K562 (cell line): ENCODE measurements at regions not wholly inside any gene's neighbourhood (a gene's known extent, or its start where the extent isn't known, plus 50 kb on each side); places are given as distances from the start of the nearest gene placed in this dataset.

ENCODE experiments used
- ATAC-seq: fragments of 200-7000 bp; cut with Tn5 transposase; 3 replicates; pipeline ENCODE4 v1.9.1; 2020; ENCODE audit warnings: moderate library complexity
- BruUV-seq: library from RNA; stranded (reverse); fragments of 400-500 nt; replicated peaks from 2 replicates; lab custom pipeline; 2021; lab: Mats Ljungman, UMichigan
- CTCF ChIA-PET: fragments of 300-600 bp; formaldehyde crosslinking; extraction: SDS; loops from one replicate; lab custom pipeline; 2021; ENCODE audit warnings: low intra/inter-chr PET ratio; lab: Yijun Ruan, JAX
- POLR2A ChIA-PET: fragments of 300-600, 350-650 bp; sonication (Branson Sonifier 250); formaldehyde crosslinking; extraction: SDS; loops from one replicate; lab custom pipeline; 2021; ENCODE audit warnings: antibody characterized with exemption, inconsistent platforms; lab: Yijun Ruan, JAX
- DNase-seq, 4 experiments: peaks; one replicate each; pipeline versions ENCODE4 v3.0.0 to v3.0.0-alpha.2; 2011 to 2018; ENCODE audit warnings: low spot score in 3 of 4, mixed read lengths in 3 of 4; ENCODE audit errors: extremely low read depth in 1 of 4
- FAIRE-seq: peaks from 2 replicates; lab custom pipeline; 2011; peaks lifted over from hg19 to GRCh38; lab: Jason Lieb, UNC
- H2AFZ ChIP-seq: 2 replicates; pipeline ENCODE4 v1.6.0; 2011; ENCODE audit warnings: low read depth, low read length, control low read depth, inconsistent platforms
- H3K27ac ChIP-seq: fragments of 200-600 bp; 3 replicates; pipeline ENCODE4 v1.8.0; 2011; ENCODE audit warnings: low read depth, mild to moderate bottlenecking, control low read depth, inconsistent platforms, low read length, moderate library complexity, mixed read lengths; ENCODE audit errors: extremely low read depth
- H3K27me3 ChIP-seq, 2 experiments: fragments of 300-600 bp in 1 of 2; 2 replicates in 1 of 2; 3 replicates in 1 of 2; pipeline versions ENCODE4 v1.6.0 to v1.8.0; 2011; ENCODE audit warnings: inconsistent platforms in 2 of 2, low read length in 2 of 2, mild to moderate bottlenecking in 1 of 2, mixed read lengths in 1 of 2, moderate library complexity in 1 of 2; ENCODE audit not compliant: control insufficient read depth in 2 of 2, insufficient read depth in 2 of 2
- H3K36me3 ChIP-seq: fragments of 300-600 bp; 3 replicates; pipeline ENCODE4 v1.8.0; 2011; ENCODE audit warnings: mild to moderate bottlenecking, low read length, inconsistent platforms; ENCODE audit not compliant: control insufficient read depth, insufficient read depth
- H3K4me1 ChIP-seq, 2 experiments: fragments of 200-600 bp in 1 of 2; replicated peaks in 1 of 2; 2 replicates in 1 of 2; 3 replicates in 1 of 2; pipeline versions ENCODE4 v1.5.1 to v1.8.0; 2011; ENCODE audit warnings: inconsistent platforms in 2 of 2, low read length in 2 of 2, mild to moderate bottlenecking in 1 of 2, mixed read lengths in 1 of 2, moderate library complexity in 1 of 2; ENCODE audit not compliant: control insufficient read depth in 2 of 2, insufficient read depth in 2 of 2
- H3K4me2 ChIP-seq: 2 replicates; pipeline ENCODE4 v1.6.1; 2011; ENCODE audit warnings: low read length, control low read depth, inconsistent platforms, mixed read lengths; ENCODE audit not compliant: insufficient read depth
- H3K4me3 ChIP-seq: fragments of 200-600 bp; sonication (generic), shearing (Covaris generic); 2 replicates; pipeline ENCODE4 v1.5.1; 2016; ENCODE audit warnings: control low read depth, inconsistent platforms
- H3K79me2 ChIP-seq: fragments of 200-600 bp; 3 replicates; pipeline ENCODE4 v1.8.0; 2011; ENCODE audit warnings: low read length, inconsistent platforms; ENCODE audit not compliant: control insufficient read depth, insufficient read depth
- H3K9ac ChIP-seq, 2 experiments: 2 replicates each; pipeline versions ENCODE4 v1.6.0 to v1.6.1; 2011; ENCODE audit warnings: low read depth in 2 of 2, low read length in 2 of 2, control low read depth in 1 of 2, inconsistent platforms in 1 of 2, mild to moderate bottlenecking in 1 of 2, mixed read lengths in 1 of 2; ENCODE audit not compliant: insufficient read depth in 1 of 2
- H3K9me1 ChIP-seq: one replicate; pipeline ENCODE4 v1.6.0; 2011; ENCODE audit warnings: inconsistent platforms, mild to moderate bottlenecking, low read length, moderate library complexity; ENCODE audit not compliant: control insufficient read depth, insufficient read depth
- H3K9me3 ChIP-seq: replicated peaks from 2 replicates; pipeline ENCODE4 v1.5.1; 2011; ENCODE audit warnings: low read depth, low read length, inconsistent platforms; ENCODE audit not compliant: control insufficient read depth, insufficient read depth
- H4K20me1 ChIP-seq: replicated peaks from 2 replicates; pipeline ENCODE4 v1.6.1; 2011; ENCODE audit warnings: low read length, inconsistent platforms, mixed read lengths; ENCODE audit not compliant: control insufficient read depth, insufficient read depth
- ADNP ChIP-seq: fragments of 200-800 bp; sonication (Bioruptor generic); IDR thresholded peaks from 2 replicates; pipeline ENCODE4 v1.6.1; 2016; ENCODE audit warnings: missing genetic modification characterization, missing compliant biosample characterization
- ARNT ChIP-seq, 2 experiments: fragments of 450-650 bp; IDR thresholded peaks; 2 replicates each; pipeline ENCODE4 v1.6.1; 2016; ENCODE audit warnings: mild to moderate bottlenecking in 1 of 2
- JUN ChIP-seq, 2 experiments: sonication (generic) in 1 of 2; formaldehyde crosslinking in 1 of 2; IDR thresholded peaks; 2 replicates each; pipeline versions ENCODE4 v1.6.1 to v1.8.0; 2012 to 2022; ENCODE audit warnings: borderline replicate concordance in 2 of 2, mild to moderate bottlenecking in 2 of 2, improper control_type of control experiment in 1 of 2, low read depth in 1 of 2, low read length in 1 of 2, missing genetic modification reagents in 1 of 2
- STAT5B ChIP-seq: fragments of 250-450 bp; sonication (Bioruptor Pico); IDR thresholded peaks from 2 replicates; pipeline ENCODE4 v1.8.0; 2021; ENCODE audit warnings: mild to moderate bottlenecking, inconsistent platforms
- ZBTB1 ChIP-seq: sonication (generic); formaldehyde crosslinking; IDR thresholded peaks from 2 replicates; pipeline ENCODE4 v1.8.1; 2023; ENCODE audit warnings: missing genetic modification reagents, low read depth, mild to moderate bottlenecking, borderline replicate concordance
- ZFX ChIP-seq: sonication (generic); formaldehyde crosslinking; IDR thresholded peaks from 2 replicates; pipeline ENCODE4 v1.8.0; 2022; ENCODE audit warnings: mild to moderate bottlenecking, missing genetic modification reagents, moderate library complexity
- ZNF124 ChIP-seq: sonication (generic); formaldehyde crosslinking; IDR thresholded peaks from 2 replicates; pipeline ENCODE4 v1.8.1; 2022; ENCODE audit warnings: missing genetic modification reagents
- ZNF57 ChIP-seq: fragments of 450-650 bp; formaldehyde crosslinking; IDR thresholded peaks from 2 replicates; pipeline ENCODE4 v1.4.0; 2020; ENCODE audit warnings: mild to moderate bottlenecking, moderate library complexity
- ZNF589 ChIP-seq: fragments of 200-800 bp; sonication (Bioruptor generic); IDR thresholded peaks from 2 replicates; pipeline ENCODE4 v1.6.1; 2016; ENCODE audit warnings: low read depth, missing genetic modification characterization, missing compliant biosample characterization
- ZNF696 ChIP-seq: fragments of 250-450 bp; sonication (Bioruptor Pico); conservative IDR thresholded peaks from 2 replicates; pipeline ENCODE4 v1.4.0; 2020; ENCODE audit warnings: mild to moderate bottlenecking, moderate library complexity
- WGBS: fragments of 100-300 bp; shearing (Covaris generic); methylation state at CpG from one replicate; pipeline ENCODE4 v1.1.6; 2016; ENCODE audit warnings: low coverage, mixed read lengths; ENCODE audit not compliant: insufficient coverage; ENCODE audit errors: missing lambda C conversion rate; 5-methylcytosine and 5-hydroxymethylcytosine counted together
- in situ Hi-C: fragments of 300-500 bp; cut with MboI; formaldehyde crosslinking; loops from 4 replicates; pipeline ENCODE4 v1.15.0; 2018; ENCODE audit warnings: inconsistent platforms, mixed read lengths
- intact Hi-C: fragments of 100-400 bp; cut with micrococcal nuclease; formaldehyde crosslinking; loops from 2 replicates; pipeline ENCODE4 v1.14.2; 2022
- TF ChIP-seq, protein P1 (sequence below): sonication (generic); formaldehyde crosslinking; IDR thresholded peaks from 2 replicates; pipeline ENCODE4 v1.8.0; 2022; ENCODE audit warnings: missing genetic modification reagents, mild to moderate bottlenecking, borderline replicate concordance
- TF ChIP-seq, protein P2 (sequence below): sonication (generic); formaldehyde crosslinking; IDR thresholded peaks from 2 replicates; pipeline ENCODE4 v1.8.1; 2022; ENCODE audit warnings: missing genetic modification reagents
- TF ChIP-seq, protein P3 (sequence below): sonication (generic); formaldehyde crosslinking; IDR thresholded peaks from 2 replicates; pipeline ENCODE4 v1.8.1; 2023; ENCODE audit warnings: missing genetic modification reagents, mild to moderate bottlenecking, borderline replicate concordance

DNA sequence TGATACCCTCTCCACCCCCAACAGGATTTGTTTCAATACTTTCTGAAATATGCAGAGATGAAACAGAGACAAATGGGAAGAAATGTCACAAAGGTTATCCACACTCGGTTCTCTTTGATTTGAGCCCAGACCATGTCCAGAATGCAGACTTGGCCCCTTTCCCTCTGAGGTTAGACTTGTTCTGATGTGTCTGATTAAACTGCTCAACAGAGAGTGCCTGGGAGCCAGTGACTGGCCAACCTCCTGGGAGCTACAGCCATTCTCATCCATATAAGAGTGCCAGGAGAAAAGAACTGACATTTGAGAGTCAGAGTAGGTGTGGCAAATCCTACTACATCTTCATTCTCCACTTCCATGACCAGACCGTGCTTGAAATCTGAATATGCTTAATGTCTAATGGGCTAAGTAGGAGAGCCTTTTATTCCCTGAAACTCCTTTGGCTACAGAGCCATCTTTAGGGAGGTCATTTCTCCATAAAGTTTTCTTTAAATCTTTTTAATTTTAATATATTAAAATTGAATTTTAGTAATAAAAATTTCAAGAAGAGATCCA is 201.4 kb downstream of the BLID start:
- POLR2A ChIA-PET, result no interaction called here
- no peaks in the 10 kb centered on the region for H3K9me1 ChIP-seq
- no peaks in the 10 kb centered on the region for H3K4me1 ChIP-seq
- no peak for FAIRE-seq
- no peak overlapping the region for H3K9ac ChIP-seq
- H2AFZ ChIP-seq, result no peak overlapping the region
- no peak overlapping the region for H3K4me3 ChIP-seq
- no peak for DNase-seq
- no peak overlapping the region for H3K4me2 ChIP-seq
- H3K27me3 ChIP-seq, result no peaks in the 10 kb centered on the region
- no peak overlapping the region for H3K27ac ChIP-seq
- 0% methylated on average over 2 of the region's 2 CpGs for WGBS
- ATAC-seq, result no peak
- no TSS peak for BruUV-seq
- no peaks in the 10 kb centered on the region for H3K9me3 ChIP-seq
- no peaks in the 10 kb centered on the region for H3K79me2 ChIP-seq
- no peaks in the 10 kb centered on the region for H4K20me1 ChIP-seq
- no peaks in the 10 kb centered on the region for H3K36me3 ChIP-seq
- in situ Hi-C loops, result no loop called here
- intact Hi-C loops, result no loop called here
- CTCF ChIA-PET, result no interaction called here
- TF ChIP-seq ZNF57 (CRISPR knock-in tag) (no peak), ZBTB1 (CRISPR knock-in tag) (no peak), ZNF696 (no peak), ZFX (CRISPR knock-in tag) (no peak), ZNF124 (CRISPR knock-in tag) (no peak), ARNT (IDR thresholded peaks at IDR 0.05) (no peak), STAT5B (CRISPR knock-in tag) (no peak), ZNF589 (CRISPR knock-in tag) (no peak), JUN (IDR thresholded peaks at IDR 0.05; ENCODE audit: borderline replicate concordance, low read depth, low read length) (no peak), JUN (CRISPR knock-in tag; IDR thresholded peaks at IDR 0.05; ENCODE audit: borderline replicate concordance) (no peak), ADNP (tag) (no peak)
- TF ChIP-seq, protein P1, sequence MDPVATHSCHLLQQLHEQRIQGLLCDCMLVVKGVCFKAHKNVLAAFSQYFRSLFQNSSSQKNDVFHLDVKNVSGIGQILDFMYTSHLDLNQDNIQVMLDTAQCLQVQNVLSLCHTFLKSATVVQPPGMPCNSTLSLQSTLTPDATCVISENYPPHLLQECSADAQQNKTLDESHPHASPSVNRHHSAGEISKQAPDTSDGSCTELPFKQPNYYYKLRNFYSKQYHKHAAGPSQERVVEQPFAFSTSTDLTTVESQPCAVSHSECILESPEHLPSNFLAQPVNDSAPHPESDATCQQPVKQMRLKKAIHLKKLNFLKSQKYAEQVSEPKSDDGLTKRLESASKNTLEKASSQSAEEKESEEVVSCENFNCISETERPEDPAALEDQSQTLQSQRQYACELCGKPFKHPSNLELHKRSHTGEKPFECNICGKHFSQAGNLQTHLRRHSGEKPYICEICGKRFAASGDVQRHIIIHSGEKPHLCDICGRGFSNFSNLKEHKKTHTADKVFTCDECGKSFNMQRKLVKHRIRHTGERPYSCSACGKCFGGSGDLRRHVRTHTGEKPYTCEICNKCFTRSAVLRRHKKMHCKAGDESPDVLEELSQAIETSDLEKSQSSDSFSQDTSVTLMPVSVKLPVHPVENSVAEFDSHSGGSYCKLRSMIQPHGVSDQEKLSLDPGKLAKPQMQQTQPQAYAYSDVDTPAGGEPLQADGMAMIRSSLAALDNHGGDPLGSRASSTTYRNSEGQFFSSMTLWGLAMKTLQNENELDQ (CRISPR knock-in tag), result no peak
- TF ChIP-seq, protein P2, sequence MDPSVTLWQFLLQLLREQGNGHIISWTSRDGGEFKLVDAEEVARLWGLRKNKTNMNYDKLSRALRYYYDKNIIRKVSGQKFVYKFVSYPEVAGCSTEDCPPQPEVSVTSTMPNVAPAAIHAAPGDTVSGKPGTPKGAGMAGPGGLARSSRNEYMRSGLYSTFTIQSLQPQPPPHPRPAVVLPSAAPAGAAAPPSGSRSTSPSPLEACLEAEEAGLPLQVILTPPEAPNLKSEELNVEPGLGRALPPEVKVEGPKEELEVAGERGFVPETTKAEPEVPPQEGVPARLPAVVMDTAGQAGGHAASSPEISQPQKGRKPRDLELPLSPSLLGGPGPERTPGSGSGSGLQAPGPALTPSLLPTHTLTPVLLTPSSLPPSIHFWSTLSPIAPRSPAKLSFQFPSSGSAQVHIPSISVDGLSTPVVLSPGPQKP (CRISPR knock-in tag), result no peak
- TF ChIP-seq, protein P3, sequence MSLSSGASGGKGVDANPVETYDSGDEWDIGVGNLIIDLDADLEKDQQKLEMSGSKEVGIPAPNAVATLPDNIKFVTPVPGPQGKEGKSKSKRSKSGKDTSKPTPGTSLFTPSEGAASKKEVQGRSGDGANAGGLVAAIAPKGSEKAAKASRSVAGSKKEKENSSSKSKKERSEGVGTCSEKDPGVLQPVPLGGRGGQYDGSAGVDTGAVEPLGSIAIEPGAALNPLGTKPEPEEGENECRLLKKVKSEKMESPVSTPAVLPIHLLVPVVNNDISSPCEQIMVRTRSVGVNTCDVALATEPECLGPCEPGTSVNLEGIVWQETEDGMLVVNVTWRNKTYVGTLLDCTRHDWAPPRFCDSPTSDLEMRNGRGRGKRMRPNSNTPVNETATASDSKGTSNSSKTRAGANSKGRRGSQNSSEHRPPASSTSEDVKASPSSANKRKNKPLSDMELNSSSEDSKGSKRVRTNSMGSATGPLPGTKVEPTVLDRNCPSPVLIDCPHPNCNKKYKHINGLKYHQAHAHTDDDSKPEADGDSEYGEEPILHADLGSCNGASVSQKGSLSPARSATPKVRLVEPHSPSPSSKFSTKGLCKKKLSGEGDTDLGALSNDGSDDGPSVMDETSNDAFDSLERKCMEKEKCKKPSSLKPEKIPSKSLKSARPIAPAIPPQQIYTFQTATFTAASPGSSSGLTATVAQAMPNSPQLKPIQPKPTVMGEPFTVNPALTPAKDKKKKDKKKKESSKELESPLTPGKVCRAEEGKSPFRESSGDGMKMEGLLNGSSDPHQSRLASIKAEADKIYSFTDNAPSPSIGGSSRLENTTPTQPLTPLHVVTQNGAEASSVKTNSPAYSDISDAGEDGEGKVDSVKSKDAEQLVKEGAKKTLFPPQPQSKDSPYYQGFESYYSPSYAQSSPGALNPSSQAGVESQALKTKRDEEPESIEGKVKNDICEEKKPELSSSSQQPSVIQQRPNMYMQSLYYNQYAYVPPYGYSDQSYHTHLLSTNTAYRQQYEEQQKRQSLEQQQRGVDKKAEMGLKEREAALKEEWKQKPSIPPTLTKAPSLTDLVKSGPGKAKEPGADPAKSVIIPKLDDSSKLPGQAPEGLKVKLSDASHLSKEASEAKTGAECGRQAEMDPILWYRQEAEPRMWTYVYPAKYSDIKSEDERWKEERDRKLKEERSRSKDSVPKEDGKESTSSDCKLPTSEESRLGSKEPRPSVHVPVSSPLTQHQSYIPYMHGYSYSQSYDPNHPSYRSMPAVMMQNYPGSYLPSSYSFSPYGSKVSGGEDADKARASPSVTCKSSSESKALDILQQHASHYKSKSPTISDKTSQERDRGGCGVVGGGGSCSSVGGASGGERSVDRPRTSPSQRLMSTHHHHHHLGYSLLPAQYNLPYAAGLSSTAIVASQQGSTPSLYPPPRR, result no peak
